Liver (tissue), 7 donors: ENCODE measurements at regions not wholly inside any gene's neighbourhood (a gene's known extent, or its start where the extent isn't known, plus 50 kb on each side); places are given as distances from the start of the nearest gene placed in this dataset.
A peak's percentile ranks its signal among the peaks of the same experiment; 100 is the strongest.

ENCODE experiments used
- DNase-seq: peaks from one replicate; pipeline ENCODE4 v3.0.0-alpha.2; 2017; ENCODE audit warnings: low spot score
- H3K27ac ChIP-seq, 2 donors: one replicate each; pipeline ENCODE4 v1.7.0; 2013; ENCODE audit warnings: inconsistent platforms in 2 of 2, low read length in 2 of 2, control low read depth in 1 of 2, low read depth in 1 of 2, mild to moderate bottlenecking in 1 of 2
- H3K27me3 ChIP-seq, 4 donors: one replicate each; pipeline versions ENCODE4 v1.6.1 to v1.7.0; 2013; ENCODE audit warnings: low read length in 3 of 4, inconsistent platforms in 1 of 4, mild to moderate bottlenecking in 1 of 4, moderate library complexity in 1 of 4; ENCODE audit not compliant: control insufficient read depth in 4 of 4, insufficient read depth in 4 of 4
- H3K36me3 ChIP-seq, 4 donors: one replicate each; pipeline versions ENCODE4 v1.6.1 to v1.7.0; 2013; ENCODE audit warnings: low read length in 3 of 4, mild to moderate bottlenecking in 3 of 4, low read depth in 1 of 4, moderate library complexity in 1 of 4; ENCODE audit not compliant: control insufficient read depth in 4 of 4, insufficient read depth in 3 of 4
- H3K4me1 ChIP-seq, 4 donors: one replicate each; pipeline versions ENCODE4 v1.6.1 to v1.7.0; 2013; ENCODE audit warnings: low read length in 3 of 4, mild to moderate bottlenecking in 3 of 4, moderate library complexity in 1 of 4; ENCODE audit not compliant: control insufficient read depth in 4 of 4, insufficient read depth in 4 of 4
- H3K4me3 ChIP-seq, 3 donors: one replicate each; pipeline versions ENCODE4 v1.6.1 to v1.7.0; 2013; ENCODE audit warnings: low read length in 3 of 3, control low read depth in 1 of 3, low read depth in 1 of 3, mild to moderate bottlenecking in 1 of 3
- H3K9ac ChIP-seq, 2 donors: one replicate each; pipeline ENCODE4 v1.7.0; 2013; ENCODE audit warnings: low read length in 2 of 2, mild to moderate bottlenecking in 2 of 2, moderate library complexity in 2 of 2, control low read depth in 1 of 2, low read depth in 1 of 2
- H3K9me3 ChIP-seq, 4 donors: one replicate each; pipeline versions ENCODE4 v1.6.1 to v1.7.0; 2013; ENCODE audit warnings: low read length in 3 of 4; ENCODE audit not compliant: control insufficient read depth in 4 of 4
- EGR1 ChIP-seq, 2 donors: IDR thresholded peaks; 2 replicates each; pipeline ENCODE4 v1.6.1; 2016 to 2018; ENCODE audit warnings: antibody characterized with exemption in 2 of 2, low read depth in 2 of 2
- FOXA1 ChIP-seq: IDR thresholded peaks from 2 replicates; pipeline ENCODE4 v1.6.1; 2016; ENCODE audit warnings: antibody characterized with exemption
- FOXA2 ChIP-seq: IDR thresholded peaks from 2 replicates; pipeline ENCODE4 v1.6.1; 2016; ENCODE audit warnings: antibody characterized with exemption
- GABPA ChIP-seq, 2 donors: IDR thresholded peaks in 1 of 2; conservative IDR thresholded peaks in 1 of 2; 2 replicates each; pipeline ENCODE4 v1.6.1; 2016; ENCODE audit warnings: antibody characterized with exemption in 2 of 2, mild to moderate bottlenecking in 1 of 2, moderate library complexity in 1 of 2
- HNF4A ChIP-seq, 2 donors: conservative IDR thresholded peaks; 2 replicates each; pipeline ENCODE4 v1.6.1; 2016; ENCODE audit warnings: antibody characterized with exemption in 2 of 2, mild to moderate bottlenecking in 2 of 2
- HNF4G ChIP-seq: IDR thresholded peaks from 2 replicates; pipeline ENCODE4 v1.6.1; 2016; ENCODE audit warnings: antibody characterized with exemption
- JUND ChIP-seq, 2 donors: IDR thresholded peaks; 2 replicates each; pipeline ENCODE4 v1.6.1; 2016; ENCODE audit warnings: antibody characterized with exemption in 2 of 2
- NR2F2 ChIP-seq: IDR thresholded peaks from 2 replicates; pipeline ENCODE4 v1.6.1; 2016; ENCODE audit warnings: antibody characterized with exemption
- RAD21 ChIP-seq, 2 donors: IDR thresholded peaks; 2 replicates each; pipeline ENCODE4 v1.6.1; 2016; ENCODE audit warnings: antibody characterized with exemption in 2 of 2, mild to moderate bottlenecking in 2 of 2
- RXRA ChIP-seq, 2 donors: IDR thresholded peaks; 2 replicates each; pipeline ENCODE4 v1.6.1; 2017 to 2018; ENCODE audit warnings: antibody characterized with exemption in 2 of 2, mild to moderate bottlenecking in 1 of 2
- SP1 ChIP-seq: IDR thresholded peaks from 2 replicates; pipeline ENCODE4 v1.6.1; 2018; ENCODE audit warnings: antibody characterized with exemption, mild to moderate bottlenecking
- TAF1 ChIP-seq: conservative IDR thresholded peaks from 2 replicates; pipeline ENCODE4 v1.6.1; 2016; ENCODE audit warnings: antibody characterized with exemption, mild to moderate bottlenecking
- YY1 ChIP-seq: IDR thresholded peaks from 2 replicates; pipeline ENCODE4 v1.6.1; 2016; ENCODE audit warnings: antibody characterized with exemption, mild to moderate bottlenecking
- WGBS: extraction: QIAGEN DNeasy Blood & Tissue Kit; methylation state at CpG from one replicate; pipeline ENCODE4 v1.1.7; 2013; 5-methylcytosine and 5-hydroxymethylcytosine counted together
- TF ChIP-seq, protein P1 (sequence below): IDR thresholded peaks from 2 replicates; pipeline ENCODE4 v1.6.1; 2016; ENCODE audit warnings: antibody characterized with exemption
- TF ChIP-seq, protein P2 (sequence below): IDR thresholded peaks from 2 replicates; pipeline ENCODE4 v1.6.1; 2016; ENCODE audit warnings: antibody characterized with exemption
- TF ChIP-seq, protein P3 (sequence below): IDR thresholded peaks from 2 replicates; pipeline ENCODE4 v1.6.1; 2016; ENCODE audit warnings: antibody characterized with exemption
- TF ChIP-seq, protein P4 (sequence below): IDR thresholded peaks from 2 replicates; pipeline ENCODE4 v1.6.1; 2016; ENCODE audit warnings: antibody characterized with exemption, mild to moderate bottlenecking
- donor health status: healthy.
- donor health status: healthy.
- donor health status: healthy.
- donor health status: healthy.

DNA sequence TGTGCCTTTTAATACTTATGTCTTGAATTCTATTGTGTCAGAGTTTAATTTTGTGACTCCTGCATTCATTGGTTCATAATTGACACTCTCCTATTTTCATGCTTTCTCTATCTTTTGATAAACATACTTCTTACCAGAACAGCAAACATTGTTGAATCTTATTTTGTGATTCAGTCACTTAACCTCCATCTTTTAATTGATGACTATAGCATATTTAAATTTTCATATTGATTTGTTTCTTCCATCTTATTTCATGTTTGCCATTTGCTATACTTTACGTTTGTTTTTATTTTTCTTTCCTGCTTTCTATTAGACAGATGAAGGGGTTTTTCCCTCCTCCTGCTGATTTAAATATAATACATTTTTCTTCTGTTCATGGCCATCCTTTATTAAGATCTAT lies 115.5 kb upstream of the FAM9A start:
- H3K27ac ChIP-seq = no peak overlapping the region
- no peaks in the 10 kb centered on the region for H3K36me3 ChIP-seq
- TF ChIP-seq HNF4A (conservative IDR thresholded peaks at IDR 0.05) (no peak), HNF4G (no peak), FOXA1 (no peak), JUND (IDR thresholded peaks at IDR 0.05) (no peak), RAD21 (IDR thresholded peaks at IDR 0.05) (no peak), RXRA (IDR thresholded peaks at IDR 0.05) (no peak), EGR1 (IDR thresholded peaks at IDR 0.05; ENCODE audit: low read depth in 2 of 2) (no peak), SP1 (no peak), NR2F2 (no peak), TAF1 (no peak), GABPA (IDR thresholded peaks at IDR 0.05 in 1 of 2, conservative IDR thresholded peaks at IDR 0.05 in 1 of 2) (no peak), YY1 (no peak), FOXA2 (no peak)
- TF ChIP-seq, protein P1, sequence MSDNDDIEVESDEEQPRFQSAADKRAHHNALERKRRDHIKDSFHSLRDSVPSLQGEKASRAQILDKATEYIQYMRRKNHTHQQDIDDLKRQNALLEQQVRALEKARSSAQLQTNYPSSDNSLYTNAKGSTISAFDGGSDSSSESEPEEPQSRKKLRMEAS = no peak
- TF ChIP-seq, protein P2, sequence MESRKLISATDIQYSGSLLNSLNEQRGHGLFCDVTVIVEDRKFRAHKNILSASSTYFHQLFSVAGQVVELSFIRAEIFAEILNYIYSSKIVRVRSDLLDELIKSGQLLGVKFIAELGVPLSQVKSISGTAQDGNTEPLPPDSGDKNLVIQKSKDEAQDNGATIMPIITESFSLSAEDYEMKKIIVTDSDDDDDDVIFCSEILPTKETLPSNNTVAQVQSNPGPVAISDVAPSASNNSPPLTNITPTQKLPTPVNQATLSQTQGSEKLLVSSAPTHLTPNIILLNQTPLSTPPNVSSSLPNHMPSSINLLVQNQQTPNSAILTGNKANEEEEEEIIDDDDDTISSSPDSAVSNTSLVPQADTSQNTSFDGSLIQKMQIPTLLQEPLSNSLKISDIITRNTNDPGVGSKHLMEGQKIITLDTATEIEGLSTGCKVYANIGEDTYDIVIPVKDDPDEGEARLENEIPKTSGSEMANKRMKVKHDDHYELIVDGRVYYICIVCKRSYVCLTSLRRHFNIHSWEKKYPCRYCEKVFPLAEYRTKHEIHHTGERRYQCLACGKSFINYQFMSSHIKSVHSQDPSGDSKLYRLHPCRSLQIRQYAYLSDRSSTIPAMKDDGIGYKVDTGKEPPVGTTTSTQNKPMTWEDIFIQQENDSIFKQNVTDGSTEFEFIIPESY = no peak
- TF ChIP-seq, protein P3, sequence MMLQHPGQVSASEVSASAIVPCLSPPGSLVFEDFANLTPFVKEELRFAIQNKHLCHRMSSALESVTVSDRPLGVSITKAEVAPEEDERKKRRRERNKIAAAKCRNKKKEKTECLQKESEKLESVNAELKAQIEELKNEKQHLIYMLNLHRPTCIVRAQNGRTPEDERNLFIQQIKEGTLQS = no peak
- TF ChIP-seq, protein P4, sequence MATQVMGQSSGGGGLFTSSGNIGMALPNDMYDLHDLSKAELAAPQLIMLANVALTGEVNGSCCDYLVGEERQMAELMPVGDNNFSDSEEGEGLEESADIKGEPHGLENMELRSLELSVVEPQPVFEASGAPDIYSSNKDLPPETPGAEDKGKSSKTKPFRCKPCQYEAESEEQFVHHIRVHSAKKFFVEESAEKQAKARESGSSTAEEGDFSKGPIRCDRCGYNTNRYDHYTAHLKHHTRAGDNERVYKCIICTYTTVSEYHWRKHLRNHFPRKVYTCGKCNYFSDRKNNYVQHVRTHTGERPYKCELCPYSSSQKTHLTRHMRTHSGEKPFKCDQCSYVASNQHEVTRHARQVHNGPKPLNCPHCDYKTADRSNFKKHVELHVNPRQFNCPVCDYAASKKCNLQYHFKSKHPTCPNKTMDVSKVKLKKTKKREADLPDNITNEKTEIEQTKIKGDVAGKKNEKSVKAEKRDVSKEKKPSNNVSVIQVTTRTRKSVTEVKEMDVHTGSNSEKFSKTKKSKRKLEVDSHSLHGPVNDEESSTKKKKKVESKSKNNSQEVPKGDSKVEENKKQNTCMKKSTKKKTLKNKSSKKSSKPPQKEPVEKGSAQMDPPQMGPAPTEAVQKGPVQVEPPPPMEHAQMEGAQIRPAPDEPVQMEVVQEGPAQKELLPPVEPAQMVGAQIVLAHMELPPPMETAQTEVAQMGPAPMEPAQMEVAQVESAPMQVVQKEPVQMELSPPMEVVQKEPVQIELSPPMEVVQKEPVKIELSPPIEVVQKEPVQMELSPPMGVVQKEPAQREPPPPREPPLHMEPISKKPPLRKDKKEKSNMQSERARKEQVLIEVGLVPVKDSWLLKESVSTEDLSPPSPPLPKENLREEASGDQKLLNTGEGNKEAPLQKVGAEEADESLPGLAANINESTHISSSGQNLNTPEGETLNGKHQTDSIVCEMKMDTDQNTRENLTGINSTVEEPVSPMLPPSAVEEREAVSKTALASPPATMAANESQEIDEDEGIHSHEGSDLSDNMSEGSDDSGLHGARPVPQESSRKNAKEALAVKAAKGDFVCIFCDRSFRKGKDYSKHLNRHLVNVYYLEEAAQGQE = no peak
- no peak overlapping the region for H3K4me3 ChIP-seq
- H3K9ac ChIP-seq = no peak overlapping the region
- no peak for DNase-seq
- no peaks in the 10 kb centered on the region for H3K9me3 ChIP-seq
- WGBS = 85% methylated on average over 1 of the region's 1 CpG
- no peaks in the 10 kb centered on the region for H3K27me3 ChIP-seq
- peaks cover 3 to 27% (median 21%) of the 10 kb centered on the region in 4 donors for H3K4me1 ChIP-seq

DNA sequence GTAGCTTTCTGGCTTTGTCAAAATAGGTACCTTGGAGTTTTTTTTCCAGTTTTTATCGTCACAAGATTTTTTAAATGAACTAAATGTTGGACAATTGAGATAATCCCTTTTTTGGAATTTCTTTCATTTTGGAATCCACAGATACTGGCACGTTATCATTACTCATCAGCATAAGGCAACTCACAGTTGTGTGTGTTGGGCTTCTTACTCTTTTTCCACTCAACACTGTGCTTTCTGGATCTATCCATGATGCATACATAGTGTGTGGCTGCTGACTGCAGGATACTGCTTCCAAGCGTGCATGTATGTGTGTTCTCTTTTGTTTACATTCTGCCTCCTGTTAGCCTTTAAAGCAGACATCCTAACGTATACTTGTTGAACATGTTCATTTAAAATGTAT lies 113.5 kb upstream of the FAM9A start:
- Histone ChIP-seq H3K27ac (peak overlapping the region; percentile 4 to 75), H3K36me3 (no peaks in the 10 kb centered on the region), H3K9me3 (no peaks in the 10 kb centered on the region), H3K27me3 (no peaks in the 10 kb centered on the region), H3K4me1 (peaks cover 3 to 27% (median 21%) of the 10 kb centered on the region in 4 donors), H3K9ac (no peak overlapping the region), H3K4me3 (peak overlapping the region in 1 of 3 donors; percentile 31)
- WGBS = 46% methylated on average over 4 of the region's 4 CpGs
- no peak for DNase-seq
- TF ChIP-seq SP1 = no peak
- TF ChIP-seq, protein P1 = no peak
